H1 (cell line): ENCODE measurements at regions not wholly inside any gene's neighbourhood (a gene's known extent, or its start where the extent isn't known, plus 50 kb on each side); places are given as distances from the start of the nearest gene placed in this dataset.

ENCODE experiments used
- CTCF ChIA-PET: fragments of 300-600 bp; sonication (Branson Sonifier 250); formaldehyde crosslinking; loops from one replicate; lab custom pipeline; 2021; ENCODE audit not compliant: partially characterized antibody; lab: Charles Lee
- POLR2A ChIA-PET: fragments of 300-600 bp; sonication (Branson Sonifier 250); formaldehyde crosslinking; loops from one replicate; lab custom pipeline; 2021; ENCODE audit warnings: inconsistent platforms; ENCODE audit not compliant: partially characterized antibody; lab: Charles Lee
- DNase-seq, 2 experiments: peaks; one replicate each; pipeline versions ENCODE4 v3.0.0 to v3.0.0-alpha.2; 2010 to 2022; ENCODE audit warnings: low spot score in 2 of 2, low read depth in 1 of 2, mixed read lengths in 1 of 2
- FAIRE-seq: peaks from 2 replicates; lab custom pipeline; 2011; peaks lifted over from hg19 to GRCh38; lab: Jason Lieb, UNC
- H2AFZ ChIP-seq: 2 replicates; pipeline ENCODE4 v1.8.1; 2012; ENCODE audit warnings: low read length, inconsistent platforms
- H2AK5ac ChIP-seq: 2 replicates; pipeline ENCODE4 v1.6.1; 2013; ENCODE audit warnings: low read depth, low read length
- H2BK120ac ChIP-seq: replicated peaks from 2 replicates; pipeline ENCODE3; 2013; ENCODE audit warnings: low read depth, low read length, inconsistent platforms
- H2BK12ac ChIP-seq: 2 replicates; pipeline ENCODE4 v1.6.1; 2013; ENCODE audit warnings: low read depth, low read length
- H2BK15ac ChIP-seq: 2 replicates; pipeline ENCODE4 v1.6.1; 2013; ENCODE audit warnings: low read length
- H2BK20ac ChIP-seq: 2 replicates; pipeline ENCODE4 v1.6.1; 2013; ENCODE audit warnings: low read length
- H2BK5ac ChIP-seq: 2 replicates; pipeline ENCODE4 v1.6.1; 2013; ENCODE audit warnings: low read depth, low read length
- H3K14ac ChIP-seq: 2 replicates; pipeline ENCODE4 v1.6.1; 2013; ENCODE audit warnings: inconsistent platforms; ENCODE audit not compliant: insufficient read length
- H3K18ac ChIP-seq: 2 replicates; pipeline ENCODE4 v1.6.1; 2013; ENCODE audit warnings: low read length; ENCODE audit errors: extremely low read depth
- H3K23ac ChIP-seq: 2 replicates; pipeline ENCODE4 v1.6.1; 2013; ENCODE audit warnings: inconsistent platforms; ENCODE audit not compliant: insufficient read length
- H3K23me2 ChIP-seq: 2 replicates; pipeline ENCODE4 v1.6.1; 2013; ENCODE audit warnings: low read depth, low read length
- H3K27ac ChIP-seq: 2 replicates; pipeline ENCODE4 v1.6.1; 2011; ENCODE audit warnings: low read depth, low read length, inconsistent platforms
- H3K27me3 ChIP-seq, 4 experiments: replicated peaks in 1 of 4; 1 replicate in 1 of 4; 2 replicates in 3 of 4; pipeline versions ENCODE4 v1.6.1 to v1.8.1; 2011 to 2013; ENCODE audit warnings: low read length in 3 of 4, mild to moderate bottlenecking in 3 of 4, inconsistent platforms in 2 of 4, mixed read lengths in 2 of 4, moderate library complexity in 1 of 4; ENCODE audit not compliant: control insufficient read depth in 3 of 4, insufficient read depth in 3 of 4; ENCODE audit errors: extremely low read depth in 1 of 4
- H3K36me3 ChIP-seq, 4 experiments: 2 replicates each; pipeline versions ENCODE4 v1.6.1 to v1.8.1; 2011 to 2013; ENCODE audit warnings: mild to moderate bottlenecking in 4 of 4, low read length in 3 of 4, moderate library complexity in 2 of 4, control low read depth in 1 of 4, inconsistent platforms in 1 of 4; ENCODE audit not compliant: insufficient read depth in 4 of 4, control insufficient read depth in 2 of 4
- H3K4ac ChIP-seq: replicated peaks from 2 replicates; pipeline ENCODE3; 2013; ENCODE audit warnings: low read length, low read depth, mixed read lengths, inconsistent platforms; ENCODE audit not compliant: insufficient read length
- H3K4me1 ChIP-seq, 4 experiments: replicated peaks in 1 of 4; 1 replicate in 1 of 4; 2 replicates in 3 of 4; pipeline versions ENCODE4 v1.6.1 to v1.8.1; 2011 to 2013; ENCODE audit warnings: low read length in 3 of 4, inconsistent platforms in 2 of 4, mixed read lengths in 1 of 4; ENCODE audit not compliant: insufficient read depth in 4 of 4, control insufficient read depth in 3 of 4
- H3K4me2 ChIP-seq, 2 experiments: 2 replicates each; pipeline versions ENCODE4 v1.6.1 to v1.8.1; 2011 to 2013; ENCODE audit warnings: low read depth in 2 of 2, low read length in 2 of 2, control low read depth in 1 of 2, inconsistent platforms in 1 of 2, mild to moderate bottlenecking in 1 of 2; ENCODE audit not compliant: insufficient read depth in 1 of 2
- H3K4me3 ChIP-seq, 4 experiments: fragments of 200-600, 300-600 bp in 1 of 4; sonication (generic), shearing (Covaris generic), sonication (Bioruptor Twin) in 1 of 4; 2 replicates each; pipeline versions ENCODE4 v1.5.1 to v1.8.1; 2011 to 2016; ENCODE audit warnings: low read length in 4 of 4, low read depth in 3 of 4, control low read depth in 2 of 4, inconsistent platforms in 2 of 4, mild to moderate bottlenecking in 2 of 4, mixed read lengths in 1 of 4, moderate library complexity in 1 of 4; ENCODE audit not compliant: insufficient read depth in 2 of 4; ENCODE audit errors: extremely low read depth in 1 of 4
- H3K56ac ChIP-seq: replicated peaks from 2 replicates; pipeline ENCODE3; 2013; ENCODE audit warnings: low read depth, mild to moderate bottlenecking, mixed read lengths, low read length, inconsistent platforms; ENCODE audit not compliant: insufficient read length
- H3K79me1 ChIP-seq: 2 replicates; pipeline ENCODE4 v1.6.1; 2013; ENCODE audit warnings: low read depth, low read length, control low read depth
- H3K79me2 ChIP-seq, 2 experiments: 2 replicates each; pipeline versions ENCODE4 v1.6.1 to v1.8.1; 2012 to 2013; ENCODE audit warnings: low read length in 2 of 2, mild to moderate bottlenecking in 2 of 2, inconsistent platforms in 1 of 2; ENCODE audit not compliant: insufficient read depth in 2 of 2, control insufficient read depth in 1 of 2
- H3K9ac ChIP-seq, 4 experiments: replicated peaks in 1 of 4; 1 replicate in 1 of 4; 2 replicates in 3 of 4; pipeline versions ENCODE4 v1.6.1 to v1.8.1; 2011 to 2013; ENCODE audit warnings: low read depth in 3 of 4, low read length in 3 of 4, control low read depth in 2 of 4, mild to moderate bottlenecking in 2 of 4, moderate library complexity in 2 of 4, inconsistent platforms in 1 of 4; ENCODE audit errors: extremely low read depth in 1 of 4
- H3K9me3 ChIP-seq, 2 experiments: 2 replicates each; pipeline versions ENCODE4 v1.6.1 to v1.8.1; 2012 to 2013; ENCODE audit warnings: mild to moderate bottlenecking in 2 of 2, moderate library complexity in 2 of 2, control low read depth in 1 of 2, inconsistent platforms in 1 of 2, low read depth in 1 of 2, low read length in 1 of 2, mixed read lengths in 1 of 2; ENCODE audit not compliant: insufficient read depth in 2 of 2
- H4K20me1 ChIP-seq, 2 experiments: replicated peaks in 1 of 2; 2 replicates each; pipeline versions ENCODE3 to v1.8.1; 2011 to 2013; ENCODE audit warnings: inconsistent platforms in 2 of 2, low read length in 2 of 2, mild to moderate bottlenecking in 1 of 2; ENCODE audit not compliant: insufficient read depth in 2 of 2, control insufficient read depth in 1 of 2
- H4K5ac ChIP-seq: 2 replicates; pipeline ENCODE4 v1.6.1; 2013; ENCODE audit warnings: low read length, low read depth, mixed read lengths, inconsistent platforms; ENCODE audit not compliant: insufficient read length
- H4K8ac ChIP-seq: 2 replicates; pipeline ENCODE4 v1.8.0; 2013; ENCODE audit warnings: mild to moderate bottlenecking, moderate library complexity, low read length, inconsistent platforms; ENCODE audit not compliant: insufficient read depth; ENCODE audit errors: extremely low read depth
- H4K91ac ChIP-seq: replicated peaks from 2 replicates; pipeline ENCODE3; 2013; ENCODE audit warnings: low read length, mixed read lengths, inconsistent platforms; ENCODE audit not compliant: insufficient read length
- CBX5 ChIP-seq: fragments of 300-800, 300-1000 bp; sonication (generic); IDR thresholded peaks from 2 replicates; pipeline ENCODE4 v1.7.1; 2016; ENCODE audit warnings: antibody characterized with exemption, low read length, low read depth
- CEBPB ChIP-seq: IDR thresholded peaks from 2 replicates; pipeline ENCODE4 v1.6.1; 2012; ENCODE audit warnings: low read depth, low read length
- HDAC2 ChIP-seq, 2 experiments: fragments of 300-600 bp in 1 of 2; sonication (generic) in 1 of 2; IDR thresholded peaks; 2 replicates each; pipeline ENCODE4 v1.6.1; 2011 to 2012; ENCODE audit warnings: low read depth in 2 of 2, low read length in 2 of 2, mild to moderate bottlenecking in 2 of 2, moderate library complexity in 2 of 2, borderline replicate concordance in 1 of 2, inconsistent platforms in 1 of 2
- KDM5A ChIP-seq: fragments of 200-600 bp; IDR thresholded peaks from 2 replicates; pipeline ENCODE4 v1.7.1; 2012; ENCODE audit warnings: mild to moderate bottlenecking, low read length, inconsistent platforms, mixed read lengths
- MAFK ChIP-seq: IDR thresholded peaks from 2 replicates; pipeline ENCODE4 v1.6.1; 2012; ENCODE audit warnings: low read depth, mild to moderate bottlenecking, improper control_type of control experiment, low read length
- NANOG ChIP-seq: IDR thresholded peaks from 2 replicates; pipeline ENCODE4 v1.6.1; 2011; ENCODE audit warnings: low read length, low read depth, mild to moderate bottlenecking, inconsistent platforms; ENCODE audit not compliant: insufficient read depth, poor library complexity, severe bottlenecking
- SP2 ChIP-seq: IDR thresholded peaks from 2 replicates; pipeline ENCODE4 v1.6.1; 2012; ENCODE audit warnings: mild to moderate bottlenecking, low read length, inconsistent platforms
- SP4 ChIP-seq: IDR thresholded peaks from 2 replicates; pipeline ENCODE4 v1.6.1; 2012; ENCODE audit warnings: low read length, inconsistent platforms
- ZNF274 ChIP-seq: IDR thresholded peaks from 2 replicates; pipeline ENCODE4 v1.7.0; 2012; ENCODE audit warnings: low read length, borderline replicate concordance; ENCODE audit errors: extremely low read depth
- WGBS, 2 experiments: shearing (Covaris generic) in 1 of 2; methylation state at CpG; one replicate each; pipeline versions ENCODE4 v1.1.6 to v1.1.7; 2013 to 2015; ENCODE audit warnings: low lambda C conversion rate in 2 of 2, mixed read lengths in 2 of 2, inconsistent platforms in 1 of 2, low coverage in 1 of 2, missing lambda C conversion rate in 1 of 2; ENCODE audit not compliant: insufficient replicate concordance in 2 of 2, insufficient coverage in 1 of 2, insufficient read length in 1 of 2; ENCODE audit errors: extremely low coverage in 1 of 2, missing lambda C conversion rate in 1 of 2; 5-methylcytosine and 5-hydroxymethylcytosine counted together

GRCh38 chr4:3354455-3354811 lies 61.6 kb downstream of the RGS12 start:
- no peak overlapping the region for H2BK12ac ChIP-seq
- no peaks in the 10 kb centered on the region for H4K20me1 ChIP-seq
- H3K9me3 ChIP-seq: no peaks in the 10 kb centered on the region
- DNase-seq (no peak), FAIRE-seq (no peak)
- H2BK120ac ChIP-seq: no peak overlapping the region
- H3K18ac ChIP-seq: no peak overlapping the region
- no peaks in the 10 kb centered on the region for H3K36me3 ChIP-seq
- H4K91ac ChIP-seq: no peak overlapping the region
- H3K56ac ChIP-seq: no peak overlapping the region
- CTCF ChIA-PET: interaction anchor here (0.6 to 2.9 kb wide), 7 partner anchors 8 to 1448 kb away, joined by 3 to 31 read pairs (median 9); no protein-coding TSS in a partner anchor
- no peak overlapping the region for H3K23ac ChIP-seq
- no peak overlapping the region for H3K4ac ChIP-seq
- H3K79me2 ChIP-seq: no peaks in the 10 kb centered on the region
- no peak overlapping the region for H4K5ac ChIP-seq
- H3K4me3 ChIP-seq: no peak overlapping the region
- H3K9ac ChIP-seq: no peak overlapping the region
- no peaks in the 10 kb centered on the region for H3K23me2 ChIP-seq
- no peak overlapping the region for H2BK20ac ChIP-seq
- H2BK15ac ChIP-seq: no peak overlapping the region
- no peak overlapping the region for H2AFZ ChIP-seq
- no peak overlapping the region for H3K4me2 ChIP-seq
- H3K14ac ChIP-seq: no peak overlapping the region
- no peak overlapping the region for H2BK5ac ChIP-seq
- POLR2A ChIA-PET: interaction anchor here (0.7 kb wide), 1 partner anchor 38 kb away, joined by 4 read pairs; no protein-coding TSS in a partner anchor
- H3K27me3 ChIP-seq: no peaks in the 10 kb centered on the region
- no peak overlapping the region for H2AK5ac ChIP-seq
- H3K79me1 ChIP-seq: no peaks in the 10 kb centered on the region; the same call in 1 of the 2 replicates
- no peaks in the 10 kb centered on the region for H3K4me1 ChIP-seq
- no peak overlapping the region for H4K8ac ChIP-seq
- 89% methylated on average over 4 of the region's 4 CpGs; no CpG with 5 or more reads in 1 of the 2 experiments for WGBS, 2 experiments
- H3K27ac ChIP-seq: no peak overlapping the region
- no peak for TF ChIP-seq SP4
- TF ChIP-seq KDM5A: no peak
- no peak for TF ChIP-seq MAFK
- no peak for TF ChIP-seq ZNF274
- no peak for TF ChIP-seq HDAC2 (IDR thresholded peaks at IDR 0.05; ENCODE audit: borderline replicate concordance in 1 of 2, low read depth in 2 of 2, low read length in 2 of 2)
- TF ChIP-seq NANOG: no peak
- TF ChIP-seq SP2: no peak
- TF ChIP-seq CBX5: no peak
- TF ChIP-seq CEBPB: no peak
